T1000 (cell line): ENCODE measurements at regions not wholly inside any gene's neighbourhood (a gene's known extent, or its start where the extent isn't known, plus 50 kb on each side); places are given as distances from the start of the nearest gene placed in this dataset.

Experiments
- DNase-seq: peaks from one replicate; lab custom pipeline; 2025; ENCODE audit warnings: mixed read lengths; lab: John Stamatoyannopoulos, UW

DNA sequence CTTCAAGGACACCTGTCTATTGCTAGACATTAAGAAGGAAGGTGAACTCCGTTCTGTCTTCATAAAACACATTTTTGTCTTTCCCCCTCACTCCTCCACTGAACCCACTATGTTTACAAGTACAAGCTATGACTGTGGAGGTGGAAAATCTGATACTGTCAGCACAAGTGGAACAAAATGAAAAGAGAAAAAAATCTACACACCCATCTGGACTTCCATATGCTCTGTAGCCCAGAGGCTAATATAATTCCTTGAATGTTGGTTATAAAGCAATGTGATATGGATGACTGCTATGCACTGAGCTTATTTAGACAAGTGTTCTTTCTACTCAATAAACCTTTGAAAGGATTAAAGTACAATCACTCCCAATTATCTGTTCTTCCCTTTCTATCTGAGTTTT is 713.5 kb downstream of the DIAPH3 start:
- DNase-seq = no peak

DNA sequence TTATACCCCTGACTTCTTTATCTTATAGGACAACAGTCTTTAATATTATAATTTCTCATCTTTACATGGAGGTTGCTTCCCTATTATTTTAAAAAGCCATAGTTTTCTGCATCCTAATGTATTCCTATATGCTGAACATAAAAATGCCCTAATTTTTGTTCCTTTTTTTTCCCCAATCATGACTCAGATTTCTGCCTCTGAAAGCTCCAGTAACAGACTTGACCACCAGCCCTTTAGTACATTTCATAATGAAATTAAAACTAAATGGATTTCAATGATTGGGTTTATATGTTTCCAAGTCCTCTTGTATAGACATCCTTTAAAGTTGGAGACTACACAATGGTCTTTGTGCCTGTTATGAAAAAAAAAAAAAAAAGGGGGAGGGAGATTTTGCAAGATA is 712.5 kb downstream of the DIAPH3 start:
- no peak for DNase-seq

DNA sequence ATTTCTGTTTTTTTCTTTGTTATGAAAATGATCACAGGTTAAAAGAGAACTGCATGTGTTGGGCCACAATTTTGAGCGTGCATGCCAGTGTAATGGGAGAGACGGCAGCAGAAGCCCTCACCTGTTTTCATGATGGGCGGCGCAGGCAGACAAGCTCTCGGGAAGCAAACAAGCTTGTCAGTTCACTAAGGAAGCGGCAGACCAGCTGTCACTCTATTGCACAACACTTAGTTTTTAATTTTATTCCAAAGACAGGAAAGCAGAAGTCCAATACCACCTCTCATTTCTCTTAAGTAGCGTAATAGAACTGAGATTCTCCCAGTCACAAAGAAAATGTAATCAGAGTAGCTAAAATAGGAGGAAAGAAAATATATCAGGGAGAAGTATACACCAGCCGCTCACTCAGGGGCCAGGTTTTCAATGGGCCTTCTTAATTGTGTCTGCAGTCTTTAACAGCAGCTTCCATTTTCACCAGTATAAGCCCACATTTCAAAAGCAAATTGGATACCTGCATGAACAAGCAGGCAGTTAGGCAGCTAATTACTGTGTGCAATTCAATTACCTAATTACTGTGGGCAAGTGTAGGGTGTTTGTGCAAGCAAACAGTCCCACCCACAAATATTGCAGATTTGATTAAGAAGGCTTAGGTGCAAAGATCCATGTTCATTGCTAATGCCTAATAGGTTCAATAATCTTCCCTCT is 711.4 kb downstream of the DIAPH3 start:
- DNase-seq = no peak

DNA sequence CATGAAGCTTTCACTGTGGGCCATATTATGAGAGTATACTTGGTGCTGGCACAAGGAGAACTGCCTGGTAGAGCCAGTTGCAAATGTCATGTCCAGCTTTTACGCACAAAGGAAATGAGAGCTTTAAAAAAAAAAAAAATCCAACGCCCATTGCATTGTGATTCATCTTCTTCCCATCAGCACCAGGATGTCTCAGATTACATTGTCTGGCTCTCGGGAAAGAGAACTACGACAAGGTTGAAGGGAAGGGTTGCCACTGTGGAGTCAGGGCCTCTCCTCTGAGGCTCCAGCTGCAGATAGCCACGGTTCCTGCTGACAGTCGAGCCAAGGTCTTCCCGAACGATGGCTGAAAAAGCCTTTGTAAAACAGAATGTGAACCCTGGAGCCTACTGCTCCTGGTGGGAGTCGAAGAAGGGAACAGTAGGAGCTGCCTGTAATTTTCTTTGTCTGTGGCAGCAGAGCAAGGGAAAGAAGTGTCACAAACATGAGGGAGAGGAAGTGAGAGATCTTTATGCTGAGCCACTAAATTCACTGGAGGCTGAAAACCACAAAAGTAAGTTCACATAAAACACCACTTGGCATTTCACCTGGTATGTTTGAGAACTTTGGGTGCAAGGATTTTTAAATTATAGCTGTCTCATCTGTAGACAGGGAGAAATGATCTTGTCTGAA is 704.7 kb downstream of the DIAPH3 start:
- no peak for DNase-seq

DNA sequence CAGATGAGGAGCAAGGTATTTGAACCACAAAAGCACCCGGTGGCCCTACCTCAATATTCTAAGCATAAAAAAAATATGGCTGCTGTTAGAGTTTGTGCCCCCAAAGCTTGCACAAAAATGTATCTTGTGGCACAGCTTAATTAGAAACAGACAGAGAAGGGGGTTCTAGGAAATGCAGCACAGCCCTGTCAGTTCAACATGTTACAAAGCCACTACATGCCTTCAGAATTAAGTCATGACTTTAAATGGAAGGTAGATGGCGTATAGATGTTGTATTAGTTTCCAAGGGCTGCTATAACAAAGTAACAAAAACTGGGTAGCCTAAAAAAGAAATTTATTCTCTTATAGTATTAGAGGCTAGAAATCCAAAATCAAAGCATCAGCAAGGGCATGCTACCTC is 703.8 kb downstream of the DIAPH3 start:
- no peak for DNase-seq

DNA sequence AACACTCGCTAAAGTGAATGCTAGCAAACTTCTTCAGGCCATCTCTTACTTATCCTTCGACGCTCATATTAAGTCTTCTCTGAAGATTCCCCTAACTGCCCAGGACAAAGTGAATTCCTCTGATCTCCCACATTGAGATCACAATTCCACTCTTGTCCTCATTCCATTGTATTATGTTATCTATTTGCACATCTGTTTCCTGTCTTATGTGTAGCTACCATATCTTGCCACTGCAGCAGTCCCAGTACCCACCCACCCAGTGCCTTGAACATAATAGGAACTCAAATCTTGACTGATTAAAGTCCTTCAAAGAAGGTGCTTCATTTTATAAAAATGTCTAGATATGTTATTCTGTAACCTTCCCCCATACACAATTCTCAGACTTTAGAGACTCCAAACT is 702.3 kb downstream of the DIAPH3 start:
- no peak for DNase-seq

DNA sequence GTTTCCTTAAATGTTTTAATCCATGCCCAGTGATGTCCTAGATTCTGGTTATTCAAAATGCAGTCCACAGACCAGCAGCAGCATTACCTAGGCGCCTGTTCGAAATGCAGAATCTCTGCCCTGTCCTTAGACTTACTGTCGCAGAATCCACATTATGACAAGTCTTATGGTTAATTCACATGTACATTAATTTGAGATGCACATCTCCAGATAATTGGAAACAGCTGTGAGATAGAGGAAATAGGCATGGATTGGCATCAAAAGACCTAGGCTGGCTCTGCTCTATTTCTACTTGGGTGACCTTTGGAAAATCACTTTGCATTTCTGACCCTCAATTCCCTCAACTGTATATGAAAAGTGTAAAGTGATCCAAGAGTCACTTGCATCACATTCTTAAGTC is 700.7 kb downstream of the DIAPH3 start:
- no peak for DNase-seq

DNA sequence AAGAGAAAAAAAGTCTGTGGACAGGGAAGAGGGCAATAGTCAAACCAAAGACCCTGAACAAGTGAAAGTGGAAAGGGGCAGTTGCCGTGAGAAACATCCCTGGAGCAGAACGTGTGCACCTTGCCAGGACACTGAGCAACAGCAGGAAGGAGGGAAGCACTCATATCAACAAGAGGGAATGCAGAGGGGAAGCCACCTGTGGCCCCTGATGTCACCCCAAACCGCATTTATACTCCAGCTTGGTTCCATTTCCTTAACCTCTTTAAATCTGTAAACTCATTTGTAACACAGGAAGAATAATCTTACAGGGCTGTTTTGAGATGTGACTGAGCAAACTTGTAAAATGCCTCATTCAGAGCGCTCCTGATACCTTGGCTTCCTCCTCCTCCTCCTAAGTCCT is 698.8 kb downstream of the DIAPH3 start:
- no peak for DNase-seq

DNA sequence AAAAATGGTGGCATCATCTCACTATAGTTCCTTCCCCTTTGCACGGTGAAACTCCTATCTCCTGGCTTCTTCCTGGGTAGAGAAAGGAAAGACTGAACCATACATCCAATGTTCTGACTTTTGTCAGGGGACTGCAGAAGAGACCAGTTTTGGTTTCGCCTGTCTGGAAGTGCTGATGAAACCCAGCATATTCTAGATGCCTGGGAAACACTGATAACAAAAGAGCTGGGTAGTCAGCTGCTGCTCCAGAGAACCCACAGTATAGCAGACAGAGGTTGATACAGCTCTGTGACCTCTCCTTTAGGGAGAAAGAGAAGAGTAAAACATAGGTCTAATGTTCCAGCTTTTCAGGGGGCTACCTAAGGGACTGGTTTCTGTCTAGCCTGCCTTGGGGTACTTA is 695.3 kb downstream of the DIAPH3 start:
- no peak for DNase-seq

DNA sequence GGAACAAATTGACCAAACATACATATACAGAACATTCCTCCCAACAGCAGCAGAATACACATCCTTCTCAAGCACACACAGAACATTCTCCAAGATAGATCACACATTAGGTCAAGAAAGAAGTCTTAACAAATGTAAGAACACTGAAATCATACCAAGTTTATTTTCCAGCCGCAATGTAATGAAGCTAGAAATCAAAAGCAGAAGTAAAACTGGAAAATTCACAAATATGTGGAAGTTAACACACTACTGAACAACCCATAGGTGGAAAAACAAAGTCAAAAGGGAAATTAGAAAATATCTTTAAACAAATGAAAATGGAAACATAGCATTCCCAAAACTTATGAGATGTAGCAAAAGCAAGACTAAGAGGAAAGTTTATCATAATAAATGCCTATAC is 692.6 kb downstream of the DIAPH3 start:
- no peak for DNase-seq

DNA sequence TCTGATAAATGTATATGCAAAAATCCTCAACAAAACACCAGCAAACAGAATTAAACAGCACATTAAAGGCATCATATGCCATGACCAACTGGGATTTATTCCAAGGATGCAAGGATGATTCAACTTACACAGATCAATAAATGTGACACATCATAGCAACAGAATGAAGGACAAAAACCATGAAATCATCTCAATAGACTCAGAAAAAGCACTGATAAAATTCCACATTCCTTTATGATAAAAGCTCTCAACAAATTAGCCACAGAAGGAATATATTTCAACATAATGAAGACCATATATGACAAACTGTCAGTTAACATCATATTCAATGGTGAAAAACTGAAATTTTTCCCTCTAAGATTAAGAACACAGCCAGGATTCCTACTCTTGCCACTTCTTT is 691.6 kb downstream of the DIAPH3 start:
- no peak for DNase-seq

DNA sequence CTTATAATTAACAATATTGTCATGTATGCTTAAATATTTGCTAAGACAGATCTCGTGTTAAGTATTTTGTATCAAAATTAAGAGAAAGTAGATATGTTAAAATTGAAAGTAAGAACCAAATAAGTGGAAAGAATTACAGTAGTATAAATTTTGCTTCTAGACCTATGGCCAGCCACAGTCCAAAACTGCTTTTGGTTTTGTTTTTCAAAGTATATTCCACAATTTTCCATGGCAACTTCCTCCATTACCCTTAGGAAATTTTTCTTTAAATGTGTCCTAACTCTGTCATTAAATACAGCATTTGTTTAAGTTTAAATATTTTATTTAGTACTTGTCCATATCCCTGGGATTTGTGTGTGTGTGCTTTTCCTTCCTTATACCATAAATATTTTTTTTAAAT is 689.0 kb downstream of the DIAPH3 start:
- no peak for DNase-seq

DNA sequence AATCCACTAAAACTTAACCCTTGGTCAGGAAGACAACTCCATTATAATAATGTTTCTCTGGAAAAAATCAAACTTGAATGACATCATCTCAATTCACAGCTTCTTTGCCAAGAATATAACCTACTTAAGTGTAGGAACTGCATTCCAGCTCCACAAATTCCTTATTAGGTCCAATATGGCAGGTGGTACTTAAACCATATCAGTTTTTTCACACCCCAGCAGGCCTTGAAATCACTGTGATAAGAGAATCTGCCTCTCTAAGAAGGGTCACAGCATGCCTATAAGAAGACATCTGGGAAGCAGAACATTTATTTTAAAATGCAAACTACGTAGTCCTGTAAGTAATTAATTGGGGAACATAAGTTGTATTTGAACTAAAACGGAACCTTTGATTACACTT is 687.8 kb downstream of the DIAPH3 start:
- DNase-seq = no peak

DNA sequence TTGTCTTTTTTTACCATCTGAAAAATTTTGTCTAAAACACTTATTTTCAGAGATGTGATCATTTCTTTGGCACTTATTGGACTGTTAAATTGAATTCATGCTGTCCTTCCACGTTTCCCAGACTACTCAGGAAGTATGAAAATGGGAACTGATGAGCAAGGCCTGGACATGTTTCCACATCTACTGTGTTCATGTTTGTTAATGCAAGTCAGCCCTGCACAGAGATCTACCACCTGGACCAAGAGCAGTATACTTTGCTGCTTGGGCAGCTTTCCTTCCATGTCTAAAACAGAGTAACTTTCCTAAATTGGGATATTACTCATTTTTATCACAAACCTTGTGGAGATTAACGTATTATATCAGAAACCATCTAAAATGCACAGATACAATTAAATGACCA is 687.4 kb downstream of the DIAPH3 start:
- no peak for DNase-seq

DNA sequence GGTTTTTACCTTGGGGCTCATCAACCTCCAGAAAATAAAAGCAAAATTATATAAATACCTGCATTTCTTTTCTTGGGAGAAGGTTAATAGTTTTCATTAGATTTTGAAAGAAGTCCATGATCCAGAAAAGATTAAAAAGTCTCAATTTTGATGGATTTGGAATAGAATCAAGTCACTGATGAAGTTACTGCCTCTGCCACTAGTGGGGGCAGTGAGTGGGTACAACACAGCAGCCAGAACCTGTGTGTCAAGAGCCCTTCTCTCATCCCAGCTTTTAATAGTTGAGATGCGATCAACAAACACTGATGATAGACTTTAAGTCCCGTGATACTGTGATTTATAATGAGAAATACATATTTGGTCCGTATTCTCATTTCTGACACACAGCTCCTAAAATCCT is 686.7 kb downstream of the DIAPH3 start:
- no peak for DNase-seq

DNA sequence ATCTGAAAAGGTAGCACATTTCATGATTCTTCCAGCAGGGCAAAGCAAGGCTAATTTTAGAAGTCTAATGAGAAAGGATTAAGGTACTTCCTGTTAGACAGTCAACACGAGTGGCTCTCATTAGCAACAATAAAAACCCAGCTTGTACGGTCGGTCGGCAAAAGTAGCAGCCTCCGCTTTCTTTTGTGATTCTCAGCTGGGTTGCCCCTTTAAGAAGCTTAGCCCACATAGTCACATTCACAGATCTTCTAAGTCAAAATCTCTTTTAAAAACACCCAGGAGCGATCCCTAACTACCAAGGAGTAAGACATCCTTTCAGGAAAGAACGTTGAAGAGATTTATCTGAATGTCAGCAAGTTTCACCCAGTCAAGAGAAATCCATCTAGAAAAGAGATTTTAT is 684.8 kb downstream of the DIAPH3 start:
- DNase-seq = no peak

DNA sequence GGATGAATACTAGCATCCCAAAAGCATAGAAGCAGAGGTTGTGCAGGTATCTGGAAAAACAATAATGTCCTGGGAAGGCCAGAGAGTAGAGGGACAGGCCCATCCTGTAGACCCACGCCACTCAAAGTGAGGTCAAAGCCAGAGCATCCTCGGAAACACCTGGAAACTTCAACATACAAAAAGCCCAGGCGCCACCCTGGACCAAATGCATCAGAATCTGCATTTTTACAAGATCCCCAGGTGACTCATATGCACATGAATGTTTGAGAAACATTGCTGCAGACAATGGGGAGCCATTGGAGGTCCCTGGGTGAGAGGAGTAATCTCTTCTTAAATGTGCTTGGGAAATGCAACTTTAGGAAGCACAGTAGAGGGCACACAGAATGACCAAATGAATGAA is 684.1 kb downstream of the DIAPH3 start:
- no peak for DNase-seq

DNA sequence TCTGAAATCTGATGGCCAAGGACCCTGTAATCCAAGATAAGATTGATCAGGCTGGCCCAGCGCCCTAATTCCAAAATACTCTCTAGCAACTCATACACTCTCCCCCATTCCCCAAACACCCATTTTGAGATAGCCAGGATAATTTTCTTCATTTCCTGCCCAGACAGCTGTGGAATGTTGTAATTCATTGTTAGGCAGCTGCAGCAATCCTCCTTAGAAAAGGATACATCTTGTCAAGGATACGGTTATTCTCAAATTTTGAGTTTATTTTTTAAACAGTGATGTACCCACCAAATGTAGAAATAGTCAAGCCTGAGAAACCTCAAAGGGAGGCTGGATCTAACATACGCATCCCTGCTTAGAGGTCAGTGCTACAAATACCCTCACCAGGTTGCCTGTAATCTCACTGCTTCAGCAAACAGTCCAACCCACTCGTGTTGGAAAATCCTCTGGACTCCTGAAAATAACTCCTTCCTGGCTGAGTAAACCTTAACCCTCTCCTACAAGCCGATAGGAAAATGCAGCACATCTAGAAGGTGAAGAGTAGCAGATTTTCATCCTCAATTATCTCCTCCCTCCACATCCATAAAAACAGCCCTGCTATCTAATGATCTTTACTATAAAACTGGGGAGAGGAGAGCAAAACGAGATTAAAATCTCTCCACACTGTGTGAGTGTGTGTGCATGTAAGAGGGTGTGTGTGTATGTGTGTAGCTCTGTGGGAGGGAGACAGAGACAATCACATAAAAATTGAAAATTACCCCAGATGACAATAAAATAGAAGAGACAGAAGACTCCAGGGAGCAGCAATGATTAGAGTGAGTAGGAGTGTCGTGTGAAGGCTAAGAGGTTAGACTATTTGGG is 683.1 kb downstream of the DIAPH3 start:
- DNase-seq = no peak

DNA sequence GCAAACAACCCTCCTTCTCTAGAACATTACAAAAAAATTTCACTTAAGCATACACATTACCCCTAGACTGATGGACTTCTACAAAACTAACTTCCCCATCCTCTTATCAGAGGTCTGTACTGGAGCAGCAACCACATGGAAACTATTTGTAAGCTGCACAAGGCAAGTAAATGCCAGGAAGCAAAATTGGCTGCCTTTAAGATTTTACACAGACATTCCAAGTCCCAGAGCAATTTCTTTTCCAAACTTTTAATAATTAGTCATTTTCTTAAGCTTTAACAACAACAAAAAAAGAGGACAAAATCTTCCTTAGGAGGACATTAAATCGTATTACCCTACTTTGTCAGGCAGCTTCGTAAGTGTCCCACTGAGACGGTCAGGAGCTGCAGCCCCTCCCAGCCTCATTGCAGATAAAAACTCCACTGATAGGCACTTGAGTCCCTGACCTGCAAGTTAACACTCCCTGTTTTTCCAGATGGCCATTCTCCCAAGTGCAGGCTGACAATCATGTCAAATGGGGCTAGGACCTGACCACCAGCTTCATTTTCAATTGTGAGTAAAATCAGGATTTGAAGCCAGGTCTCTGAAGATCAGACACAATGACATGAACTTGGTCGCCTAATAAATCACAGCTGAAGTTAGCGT is 680.1 kb downstream of the DIAPH3 start:
- no peak for DNase-seq

DNA sequence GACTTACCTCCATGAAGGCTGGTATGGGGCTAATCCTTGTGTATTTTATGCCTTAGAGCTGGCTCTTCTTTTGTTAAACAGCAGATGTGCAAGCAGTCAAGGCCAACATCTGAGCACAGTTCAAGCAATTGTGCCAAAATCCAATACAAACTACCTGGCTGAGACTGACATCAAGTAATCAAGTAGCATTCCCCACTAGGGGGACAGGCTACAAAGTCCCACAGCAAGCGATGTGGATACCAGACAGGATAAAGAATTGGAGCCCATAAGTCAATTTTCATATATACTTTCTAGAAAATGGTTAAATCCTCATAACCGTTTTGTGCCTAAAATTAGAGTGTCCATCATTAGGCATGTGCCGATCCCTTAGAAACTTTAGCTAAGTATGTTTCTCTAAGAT is 675.8 kb downstream of the DIAPH3 start:
- no peak for DNase-seq

DNA sequence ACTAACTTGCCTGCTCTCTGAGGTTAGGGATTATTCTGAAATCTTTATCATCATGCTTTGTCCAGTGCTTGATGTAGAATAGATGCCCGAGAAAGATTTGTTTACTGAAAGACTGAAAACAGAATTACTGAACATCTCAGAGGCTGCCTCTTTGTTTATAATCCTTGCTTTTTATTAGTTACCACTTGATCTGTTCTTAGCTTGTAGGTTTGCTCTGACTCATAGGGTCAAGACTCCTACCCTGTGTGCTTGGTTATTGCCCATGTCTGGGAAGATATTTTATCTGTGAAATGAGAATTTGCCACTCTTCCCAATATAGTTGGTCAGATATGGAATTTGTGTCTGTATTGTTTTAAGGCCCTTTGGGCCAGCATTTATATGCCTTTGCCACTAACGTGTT is 675.3 kb downstream of the DIAPH3 start:
- DNase-seq = no peak

DNA sequence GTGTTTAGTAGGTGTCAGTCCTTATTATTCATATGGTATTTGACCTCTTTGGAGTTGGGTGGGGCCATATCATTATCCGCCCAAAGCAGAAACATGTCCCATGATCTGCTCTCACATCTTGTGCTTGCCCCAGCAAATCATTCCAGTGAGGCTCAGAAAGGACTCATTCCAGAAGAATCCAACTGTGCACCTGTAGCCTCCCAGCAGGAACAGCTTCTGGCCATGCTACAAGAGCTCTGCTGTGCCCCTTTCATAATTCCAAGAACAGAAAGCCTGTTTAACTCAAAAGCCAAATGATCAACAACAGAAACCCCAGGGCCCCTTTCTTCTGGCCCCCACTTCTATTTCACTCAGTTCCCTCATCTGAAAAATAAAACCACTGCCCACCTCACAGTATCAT is 673.1 kb downstream of the DIAPH3 start:
- DNase-seq = no peak
